ENCODE measurements at regions not wholly inside any gene's neighbourhood (a gene's known extent, or its start where the extent isn't known, plus 50 kb on each side); places are given as distances from the start of the nearest gene placed in this dataset.

DNA sequence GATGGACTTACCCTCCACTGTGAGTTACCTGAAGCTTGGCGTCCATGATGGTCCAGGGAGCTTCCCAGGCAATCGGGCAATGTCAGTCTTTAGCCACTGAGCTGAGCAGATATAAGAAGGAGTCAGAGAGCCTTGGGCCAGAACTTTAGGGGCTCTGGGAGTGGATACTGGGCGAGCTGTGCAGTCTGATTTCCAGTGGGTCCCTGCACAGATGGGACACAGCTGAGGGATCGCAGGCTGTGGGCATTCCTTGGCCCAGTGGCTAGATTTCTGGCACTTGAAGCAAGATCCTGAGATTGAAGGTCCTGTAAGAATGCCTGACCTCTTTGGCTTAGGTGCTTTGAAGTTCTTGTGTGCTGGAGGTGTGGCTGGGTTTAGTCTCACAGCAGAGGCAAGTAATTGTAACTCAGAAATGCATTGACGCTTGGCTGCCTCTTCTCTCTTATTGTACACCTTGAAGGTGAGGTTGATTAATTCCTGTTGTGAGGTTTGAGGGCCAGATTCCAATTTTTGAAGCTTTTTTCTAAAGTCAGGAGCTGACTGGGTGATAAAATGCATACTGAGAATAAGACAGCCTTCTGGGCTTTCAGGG, 2283.8 kb downstream of the TP53TG3F start:
- no peaks in the 10 kb centered on the region for H3K27me3 ChIP-seq (ENCODE audit: insufficient read depth, low read length)
- H3K4me2 ChIP-seq (ENCODE audit: low read length), result no peak overlapping the region
- H3F3A ChIP-seq (ENCODE audit: insufficient read depth, low read length), result no peaks in the 10 kb centered on the region
- no peaks in the 10 kb centered on the region; the same call in 1 of the 2 replicates for H3K9me3 ChIP-seq (ENCODE audit: low read length)
- H3K4me3 ChIP-seq (ENCODE audit: low read depth, low read length, poor library complexity, severe bottlenecking), result no peak overlapping the region
- no peak overlapping the region for H3K9ac ChIP-seq (ENCODE audit: low read length)
- no peaks in the 10 kb centered on the region for H3K36me3 ChIP-seq (ENCODE audit: insufficient read depth, low read length)
- H3K27ac ChIP-seq (ENCODE audit: low read depth, low read length, poor library complexity, severe bottlenecking), result no peak overlapping the region
- H2AFZ ChIP-seq (ENCODE audit: low read length), result no peak overlapping the region
- H3K79me2 ChIP-seq (ENCODE audit: insufficient read depth, low read length), result no peaks in the 10 kb centered on the region
- no peak for TF ChIP-seq EZH2 (IDR thresholded peaks at IDR 0.05; ENCODE audit: borderline replicate concordance, low read length)
- TF ChIP-seq CTCF (IDR thresholded peaks at IDR 0.05; ENCODE audit: low read length), result no peak
- H4K20me1 ChIP-seq (ENCODE audit: insufficient read depth, low read length), result no peaks in the 10 kb centered on the region
- H3K4me1 ChIP-seq (ENCODE audit: insufficient read depth, low read length, severe bottlenecking), result no peaks in the 10 kb centered on the region
- no peaks in the 10 kb centered on the region for H3K9me2 ChIP-seq (ENCODE audit: low read depth, low read length)

DNA sequence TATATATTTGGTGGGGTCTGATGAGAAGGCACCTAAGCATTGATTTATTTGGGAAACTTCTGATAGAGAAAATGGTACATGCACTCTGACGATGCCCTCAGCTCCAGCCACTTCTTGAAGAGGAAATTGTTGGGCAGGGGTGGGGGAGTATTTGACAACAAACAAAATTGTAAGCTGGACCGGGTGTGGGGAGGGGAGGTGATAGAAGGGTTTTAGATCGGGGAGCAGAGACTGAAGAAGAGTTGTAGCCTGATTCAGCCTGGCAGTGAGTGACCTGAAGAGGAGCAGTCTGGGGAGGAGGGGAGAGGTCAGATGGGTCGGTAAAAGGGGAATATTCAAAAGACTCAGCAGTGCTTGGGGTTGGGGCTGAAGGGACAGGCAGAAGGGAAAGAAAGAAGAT, 2284.7 kb downstream of the TP53TG3F start:
- H3K4me1 ChIP-seq (ENCODE audit: insufficient read depth, low read length, severe bottlenecking), result no peaks in the 10 kb centered on the region
- no peaks in the 10 kb centered on the region for H3K9me2 ChIP-seq (ENCODE audit: low read depth, low read length)
- H3K27me3 ChIP-seq (ENCODE audit: insufficient read depth, low read length), result no peaks in the 10 kb centered on the region
- no peak overlapping the region for H2AFZ ChIP-seq (ENCODE audit: low read length)
- no peak overlapping the region for H3K4me2 ChIP-seq (ENCODE audit: low read length)
- no peak overlapping the region for H3K9ac ChIP-seq (ENCODE audit: low read length)
- TF ChIP-seq EZH2 (IDR thresholded peaks at IDR 0.05; ENCODE audit: borderline replicate concordance, low read length), result no peak
- no peak for TF ChIP-seq CTCF (IDR thresholded peaks at IDR 0.05; ENCODE audit: low read length)
- no peak overlapping the region for H3K4me3 ChIP-seq (ENCODE audit: low read depth, low read length, poor library complexity, severe bottlenecking)
- H4K20me1 ChIP-seq (ENCODE audit: insufficient read depth, low read length), result no peaks in the 10 kb centered on the region
- H3K27ac ChIP-seq (ENCODE audit: low read depth, low read length, poor library complexity, severe bottlenecking), result no peak overlapping the region
- H3K79me2 ChIP-seq (ENCODE audit: insufficient read depth, low read length), result no peaks in the 10 kb centered on the region
- no peaks in the 10 kb centered on the region for H3K36me3 ChIP-seq (ENCODE audit: insufficient read depth, low read length)
- H3F3A ChIP-seq (ENCODE audit: insufficient read depth, low read length), result no peaks in the 10 kb centered on the region
- no peaks in the 10 kb centered on the region; the same call in 1 of the 2 replicates for H3K9me3 ChIP-seq (ENCODE audit: low read length)

GRCh38 chr16:35744726-35745125, 2285.3 kb downstream of the TP53TG3F start:
- TF ChIP-seq CTCF (IDR thresholded peaks at IDR 0.05; ENCODE audit: low read length) (no peak), EZH2 (IDR thresholded peaks at IDR 0.05; ENCODE audit: borderline replicate concordance, low read length) (no peak)
- Histone ChIP-seq H3K4me3 (ENCODE audit: low read depth, low read length, poor library complexity, severe bottlenecking) (no peak overlapping the region), H3K27me3 (ENCODE audit: insufficient read depth, low read length) (no peaks in the 10 kb centered on the region), H3K27ac (ENCODE audit: low read depth, low read length, poor library complexity, severe bottlenecking) (no peak overlapping the region), H3K79me2 (ENCODE audit: insufficient read depth, low read length) (no peaks in the 10 kb centered on the region), H4K20me1 (ENCODE audit: insufficient read depth, low read length) (no peaks in the 10 kb centered on the region), H3F3A (ENCODE audit: insufficient read depth, low read length) (no peaks in the 10 kb centered on the region), H2AFZ (ENCODE audit: low read length) (no peak overlapping the region), H3K36me3 (ENCODE audit: insufficient read depth, low read length) (no peaks in the 10 kb centered on the region), H3K9me3 (ENCODE audit: low read length) (no peaks in the 10 kb centered on the region; the same call in 1 of the 2 replicates), H3K9me2 (ENCODE audit: low read depth, low read length) (no peaks in the 10 kb centered on the region), H3K4me1 (ENCODE audit: insufficient read depth, low read length, severe bottlenecking) (no peaks in the 10 kb centered on the region), H3K4me2 (ENCODE audit: low read length) (no peak overlapping the region), H3K9ac (ENCODE audit: low read length) (no peak overlapping the region)

Measured in OCI-LY1 (cell line).